H7 (cell line): ENCODE measurements at regions not wholly inside any gene's neighbourhood (a gene's known extent, or its start where the extent isn't known, plus 50 kb on each side); places are given as distances from the start of the nearest gene placed in this dataset.

ENCODE experiments used
- DNase-seq: peaks from one replicate; pipeline ENCODE4 v3.0.0; 2012
- H3K27me3 ChIP-seq: 2 replicates; pipeline ENCODE4 v1.6.0; 2011; ENCODE audit warnings: mild to moderate bottlenecking, low read length; ENCODE audit not compliant: control insufficient read depth, insufficient read depth
- H3K36me3 ChIP-seq: replicated peaks from 2 replicates; pipeline ENCODE4 v1.5.1; 2011; ENCODE audit warnings: low read length; ENCODE audit not compliant: control insufficient read depth, insufficient read depth
- H3K4me3 ChIP-seq: 2 replicates; pipeline ENCODE4 v1.5.1; 2011; ENCODE audit warnings: low read depth, mild to moderate bottlenecking, control low read depth, low read length, moderate library complexity; ENCODE audit not compliant: insufficient read depth

GRCh38 chr20:56859801-56860261 is 230.7 kb downstream of the TFAP2C start:
- no peaks in the 10 kb centered on the region for H3K36me3 ChIP-seq
- DNase-seq = peak; percentile 82
- 0 out of 2 replicates have a peak, but pooled peaks cover 2% of the 10 kb centered on the region for H3K27me3 ChIP-seq
- H3K4me3 ChIP-seq = peak overlapping the region; percentile 8; the same call in 1 of the 2 replicates

GRCh38 chr20:56860413-56860812 is 231.3 kb downstream of the TFAP2C start:
- 0 out of 2 replicates have a peak, but pooled peaks cover 2% of the 10 kb centered on the region for H3K27me3 ChIP-seq
- no peak overlapping the region for H3K4me3 ChIP-seq
- no peaks in the 10 kb centered on the region for H3K36me3 ChIP-seq
- no peak for DNase-seq

- 0 out of 2 replicates have a peak, but pooled peaks cover 2% of the 10 kb centered on the region for H3K27me3 ChIP-seq
- no peaks in the 10 kb centered on the region for H3K36me3 ChIP-seq
- DNase-seq = peak; percentile 50
- no peak overlapping the region for H3K4me3 ChIP-seq
These were observed 232.5 kb downstream of the TFAP2C start for GRCh38 chr20:56861590-56861989.

GRCh38 chr20:56865055-56865454 is 235.9 kb downstream of the TFAP2C start:
- Histone ChIP-seq H3K4me3 (no peak overlapping the region), H3K36me3 (no peaks in the 10 kb centered on the region), H3K27me3 (no peaks in the 10 kb centered on the region)
- no peak for DNase-seq

- no peak for DNase-seq
- Histone ChIP-seq H3K36me3 (no peaks in the 10 kb centered on the region), H3K27me3 (no peaks in the 10 kb centered on the region), H3K4me3 (no peak overlapping the region)
These were observed 238.0 kb downstream of the TFAP2C start for GRCh38 chr20:56867128-56867527.

- no peak for DNase-seq
- no peaks in the 10 kb centered on the region for H3K27me3 ChIP-seq
- no peak overlapping the region for H3K4me3 ChIP-seq
- no peaks in the 10 kb centered on the region for H3K36me3 ChIP-seq
These were observed 239.6 kb downstream of the TFAP2C start for GRCh38 chr20:56868746-56869145.

GRCh38 chr20:56870271-56870670 is 241.2 kb downstream of the TFAP2C start:
- H3K36me3 ChIP-seq = no peaks in the 10 kb centered on the region
- no peak overlapping the region for H3K4me3 ChIP-seq
- H3K27me3 ChIP-seq = no peaks in the 10 kb centered on the region
- no peak for DNase-seq

- Histone ChIP-seq H3K36me3 (no peaks in the 10 kb centered on the region), H3K27me3 (no peaks in the 10 kb centered on the region), H3K4me3 (no peak overlapping the region)
- no peak for DNase-seq
These were observed 242.6 kb downstream of the TFAP2C start for GRCh38 chr20:56871691-56872090.

GRCh38 chr20:56872620-56873458 is 243.7 kb downstream of the TFAP2C start:
- Histone ChIP-seq H3K27me3 (no peaks in the 10 kb centered on the region), H3K36me3 (no peaks in the 10 kb centered on the region), H3K4me3 (no peak overlapping the region)
- DNase-seq = no peak

GRCh38 chr20:56873836-56874235 is 244.7 kb downstream of the TFAP2C start:
- no peak overlapping the region for H3K4me3 ChIP-seq
- no peaks in the 10 kb centered on the region for H3K27me3 ChIP-seq
- DNase-seq = no peak
- H3K36me3 ChIP-seq = no peaks in the 10 kb centered on the region

GRCh38 chr20:56875052-56875659 is 246.1 kb downstream of the TFAP2C start:
- DNase-seq = peak; percentile 56
- no peaks in the 10 kb centered on the region for H3K27me3 ChIP-seq
- no peak overlapping the region for H3K4me3 ChIP-seq
- H3K36me3 ChIP-seq = no peaks in the 10 kb centered on the region

GRCh38 chr20:56875803-56876202 is 246.7 kb downstream of the TFAP2C start:
- no peak overlapping the region for H3K4me3 ChIP-seq
- DNase-seq = no peak
- no peaks in the 10 kb centered on the region for H3K36me3 ChIP-seq
- no peaks in the 10 kb centered on the region for H3K27me3 ChIP-seq

- no peak for DNase-seq
- H3K4me3 ChIP-seq = no peak overlapping the region
- H3K36me3 ChIP-seq = no peaks in the 10 kb centered on the region
These were observed 256.4 kb downstream of the TFAP2C start for GRCh38 chr20:56885521-56885920.

GRCh38 chr20:56890011-56890410 is 260.9 kb downstream of the TFAP2C start:
- no peaks in the 10 kb centered on the region for H3K36me3 ChIP-seq
- H3K4me3 ChIP-seq = no peak overlapping the region
- H3K27me3 ChIP-seq = no peaks in the 10 kb centered on the region; the same call in 1 of the 2 replicates
- no peak for DNase-seq

More at GRCh38 chr20:56885521-56885920, 256.4 kb downstream of the TFAP2C start:
- no peaks in the 10 kb centered on the region for H3K27me3 ChIP-seq
